ENCODE measurements at regions not wholly inside any gene's neighbourhood (a gene's known extent, or its start where the extent isn't known, plus 50 kb on each side); places are given as distances from the start of the nearest gene placed in this dataset.

DNA sequence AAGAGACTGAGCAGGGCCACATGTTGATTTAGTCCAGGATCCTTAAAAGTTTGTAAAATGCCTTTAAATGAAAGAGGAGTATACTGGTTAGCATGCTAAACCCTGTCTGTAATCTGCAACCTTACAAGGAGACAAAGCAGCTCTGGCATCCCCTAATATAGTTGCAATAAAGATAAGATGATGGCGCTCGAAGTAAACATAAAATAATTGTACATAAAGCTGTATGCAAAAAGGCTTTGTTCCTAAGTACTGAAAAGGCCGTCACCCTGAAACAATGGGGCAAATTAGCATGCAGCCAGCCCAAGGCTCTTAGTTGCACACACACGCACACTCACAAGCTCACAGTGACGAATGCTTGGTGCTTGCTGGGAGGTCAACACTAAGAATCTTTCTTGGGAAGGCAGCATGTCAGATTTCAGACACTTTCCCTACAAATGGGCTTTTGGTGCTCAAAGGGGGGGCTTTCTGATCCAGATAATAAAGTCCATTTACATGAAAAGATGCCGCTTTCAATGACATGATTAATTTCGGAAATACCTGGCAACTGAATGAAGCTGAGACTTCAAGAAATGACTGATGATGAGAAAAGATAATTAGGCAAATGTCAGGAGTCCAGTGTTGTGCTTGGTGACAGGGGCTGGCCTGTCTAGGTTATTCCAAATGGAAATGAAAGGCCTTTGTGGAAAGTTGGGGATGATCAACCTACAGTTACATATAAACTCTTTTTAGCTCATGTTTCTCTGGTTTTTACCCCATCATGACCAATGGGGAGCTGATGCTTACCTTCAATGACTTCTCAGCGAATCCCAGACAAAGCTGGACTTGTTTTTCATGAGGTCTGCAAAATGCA, 370.3 kb downstream of the MEIS1 start:
- no peak for DNase-seq

DNA sequence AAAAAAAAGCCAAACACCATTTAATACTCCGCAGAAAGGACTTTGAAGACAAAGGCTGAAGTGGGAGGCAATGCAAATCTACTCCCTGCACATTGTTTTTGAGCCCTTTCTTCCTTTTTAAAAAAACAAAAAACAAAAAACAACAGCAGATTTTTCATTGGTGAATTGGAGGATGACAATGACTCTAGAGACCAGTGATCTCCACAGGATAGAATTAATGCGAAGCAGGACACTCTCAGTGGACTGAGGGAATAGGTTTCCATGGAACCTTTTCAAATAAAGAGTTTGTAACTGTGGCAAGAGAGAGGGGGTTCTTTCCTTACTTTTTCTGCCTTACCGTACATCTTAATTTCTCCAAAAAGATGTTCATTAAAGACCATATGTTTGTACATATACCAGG, 371.0 kb downstream of the MEIS1 start:
- DNase-seq, result no peak

DNA sequence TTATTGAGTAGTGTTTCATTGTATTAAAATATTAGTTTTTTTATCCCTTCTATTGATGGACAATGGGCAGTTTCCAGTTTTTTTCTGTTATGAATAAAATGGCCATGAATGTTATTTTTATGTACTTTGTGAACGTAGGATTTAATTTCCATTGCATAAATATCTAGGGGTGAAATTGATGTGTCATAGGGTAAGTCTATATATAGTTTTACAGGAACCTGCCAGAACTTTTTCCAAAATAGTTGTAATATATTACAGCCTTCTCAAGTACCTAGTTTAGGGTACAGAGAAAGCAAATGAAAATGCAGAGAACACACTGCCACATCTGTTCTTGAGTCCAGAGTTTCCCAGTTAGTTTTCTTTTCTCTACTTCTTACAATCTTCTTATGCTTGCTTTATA, 378.6 kb downstream of the MEIS1 start:
- no peak for DNase-seq

DNA sequence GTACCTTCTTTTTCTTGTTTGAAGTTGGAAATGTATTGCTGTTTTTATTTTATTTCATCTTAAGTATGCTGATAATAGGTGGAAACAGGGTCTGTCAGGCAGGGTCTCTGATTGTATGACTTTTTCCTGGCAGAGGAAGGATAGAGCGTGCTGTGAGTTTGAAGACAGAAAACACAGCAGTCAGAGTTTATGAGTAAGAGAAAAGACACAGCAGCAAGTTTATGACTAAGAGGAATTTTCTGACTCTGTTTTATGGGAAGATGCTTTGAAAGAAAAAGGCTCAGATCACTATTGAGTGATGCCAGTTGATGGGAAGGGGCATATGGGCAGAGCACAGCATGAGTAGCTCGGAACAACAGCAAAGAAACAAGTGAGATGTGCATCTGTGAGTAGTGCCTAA, 379.1 kb downstream of the MEIS1 start:
- DNase-seq, result no peak

DNA sequence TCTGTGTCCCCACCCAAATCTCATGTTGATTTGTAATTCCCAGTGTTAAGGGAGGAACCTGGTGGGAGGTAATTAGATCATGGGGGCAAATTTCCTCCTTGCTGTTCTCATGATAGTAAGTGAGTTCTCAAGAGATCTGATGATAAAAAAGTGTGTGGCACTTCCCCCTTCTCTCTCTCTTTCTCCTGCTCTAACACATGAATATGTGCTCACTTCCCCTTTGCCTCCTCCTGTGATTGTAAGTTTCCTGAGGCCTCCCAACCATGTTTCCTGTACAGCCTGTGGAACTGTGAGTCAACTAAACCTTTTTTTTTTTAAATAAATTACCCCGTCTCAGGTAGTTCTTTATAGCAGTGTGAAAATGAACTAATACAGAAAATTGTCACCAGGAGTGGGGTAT, 380.0 kb downstream of the MEIS1 start:
- DNase-seq, result no peak

DNA sequence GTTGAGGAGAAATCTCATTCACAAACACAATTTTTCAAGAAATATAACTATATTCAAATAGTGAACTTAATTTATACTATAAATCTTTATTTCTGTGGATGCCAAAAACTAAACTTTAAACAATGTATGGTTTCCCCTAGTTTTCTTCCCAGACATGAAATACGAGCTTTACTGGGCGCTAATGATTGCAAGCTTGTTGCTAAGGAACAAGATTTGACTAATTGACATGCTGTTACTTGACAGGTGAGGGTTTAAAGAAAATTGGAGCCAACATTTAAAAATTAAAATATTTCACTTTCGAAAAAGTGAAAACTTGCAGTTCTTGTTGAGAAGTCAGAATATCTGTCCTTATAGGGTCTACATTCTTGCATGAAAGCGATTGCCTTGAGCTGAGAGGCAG, 381.0 kb downstream of the MEIS1 start:
- DNase-seq, result no peak

DNA sequence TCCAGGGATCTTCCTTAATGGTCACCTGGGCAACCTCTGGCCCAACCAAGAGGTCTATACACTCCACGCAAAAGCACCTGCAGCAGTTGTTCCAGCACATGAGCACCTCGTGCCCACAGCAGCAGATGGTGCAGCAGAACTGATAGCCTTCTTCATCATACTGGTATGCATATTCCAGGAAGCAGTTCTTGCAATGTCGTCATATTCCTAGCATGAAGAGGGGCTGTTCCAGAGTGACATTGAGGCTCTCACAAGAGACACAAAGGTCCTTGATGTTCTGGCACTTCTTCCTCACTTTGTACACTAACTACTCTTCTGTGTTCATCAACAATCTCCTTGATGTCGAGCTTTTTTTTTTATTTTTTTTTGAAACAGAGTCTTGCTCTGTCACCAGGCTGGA, 386.2 kb downstream of the MEIS1 start:
- no peak for DNase-seq

DNA sequence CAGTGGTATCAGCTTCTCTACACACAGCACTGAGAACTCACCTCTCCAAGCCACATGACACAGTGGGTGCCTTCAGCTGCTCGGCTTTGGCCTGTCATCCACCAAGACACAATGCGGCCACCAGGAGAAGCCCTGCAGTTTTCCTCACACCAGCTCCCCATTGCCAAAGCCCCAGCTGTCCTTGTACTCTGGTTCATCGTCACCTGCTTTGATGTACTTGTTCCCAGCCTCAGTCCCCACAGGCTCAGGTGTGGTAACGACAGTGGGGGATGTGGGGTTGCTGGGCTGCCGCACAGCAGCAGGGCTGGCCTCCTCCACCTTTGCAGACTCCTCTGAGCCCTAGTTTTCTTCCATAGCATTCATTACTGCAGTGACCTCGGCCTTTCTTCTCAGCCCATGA, 387.3 kb downstream of the MEIS1 start:
- DNase-seq, result no peak

DNA sequence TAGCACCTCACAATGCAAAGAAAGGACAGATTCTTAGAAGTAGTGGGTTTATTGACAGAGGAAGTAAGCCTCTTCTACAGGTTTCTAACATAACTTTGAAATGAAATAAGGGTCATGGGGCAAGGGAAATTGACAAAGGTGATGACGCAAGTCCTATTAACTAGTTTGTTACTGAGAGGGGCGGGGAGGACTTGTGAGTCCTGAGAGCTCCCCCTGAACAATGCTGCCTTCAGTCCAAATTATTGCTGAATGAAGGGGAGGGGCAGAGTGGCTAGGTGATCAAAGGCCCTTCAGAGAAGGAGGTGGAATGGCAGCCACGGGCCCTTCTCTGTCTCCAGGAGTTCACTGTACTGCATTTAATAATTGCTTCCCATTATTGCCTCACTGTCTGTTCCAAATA, 390.0 kb downstream of the MEIS1 start:
- no peak for DNase-seq

DNA sequence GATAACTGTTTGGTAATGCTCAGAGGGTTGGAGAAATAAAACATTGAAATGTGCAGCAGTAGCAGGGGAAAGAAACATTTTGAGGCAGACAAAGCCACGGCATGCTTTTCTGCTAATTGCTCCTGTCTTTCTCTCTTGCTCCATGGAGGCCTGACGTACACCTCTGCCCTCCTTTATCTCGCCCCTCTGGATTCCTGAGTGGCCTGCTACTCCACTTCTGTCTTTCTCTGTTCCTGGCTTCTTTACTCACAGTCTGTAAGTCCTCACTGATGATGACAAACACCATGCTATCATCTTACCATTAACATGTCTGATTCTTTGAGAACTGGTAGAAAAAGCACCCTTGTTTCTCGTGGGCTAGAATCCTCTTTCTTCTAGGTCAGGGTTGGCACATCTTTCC, 392.9 kb downstream of the MEIS1 start:
- DNase-seq, result no peak

DNA sequence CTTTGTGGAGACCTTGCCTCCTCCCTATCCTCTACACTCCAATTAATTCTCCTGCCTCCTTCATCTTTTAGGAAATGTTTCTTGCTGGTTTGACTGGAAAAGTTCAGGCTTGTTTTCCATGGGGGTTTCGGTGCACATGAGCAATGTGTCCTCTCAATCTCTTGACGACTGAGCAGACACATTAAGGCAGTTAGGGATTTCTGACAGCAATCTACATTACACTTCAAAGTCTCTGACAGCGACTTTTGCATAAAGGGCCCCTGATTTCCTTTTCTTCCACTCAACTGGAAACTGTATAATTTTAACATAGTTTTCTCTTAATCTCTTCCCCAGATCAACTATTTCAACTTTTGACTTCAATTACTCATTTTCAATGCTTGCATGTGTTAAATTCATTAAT, 394.0 kb downstream of the MEIS1 start:
- DNase-seq, result no peak

DNA sequence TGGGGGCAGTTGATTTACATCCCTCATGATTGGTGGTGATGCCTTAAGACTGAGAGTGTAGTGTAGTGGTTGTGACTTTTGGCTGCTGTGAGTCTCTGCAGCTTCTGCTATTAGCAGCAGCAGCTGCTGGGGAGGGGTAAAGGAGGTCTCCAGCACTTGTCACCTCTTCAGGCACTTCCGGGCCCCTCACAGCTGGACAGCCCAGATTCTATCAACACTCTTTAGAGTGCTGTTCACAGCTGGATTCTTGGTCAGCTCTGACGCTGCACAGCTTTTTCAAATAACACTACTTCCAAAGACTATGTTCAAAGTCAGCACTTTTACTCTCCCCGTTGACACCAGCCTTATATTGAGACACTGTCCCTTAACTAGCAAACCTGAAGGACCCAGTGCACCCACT, 396.0 kb downstream of the MEIS1 start:
- no peak for DNase-seq

DNA sequence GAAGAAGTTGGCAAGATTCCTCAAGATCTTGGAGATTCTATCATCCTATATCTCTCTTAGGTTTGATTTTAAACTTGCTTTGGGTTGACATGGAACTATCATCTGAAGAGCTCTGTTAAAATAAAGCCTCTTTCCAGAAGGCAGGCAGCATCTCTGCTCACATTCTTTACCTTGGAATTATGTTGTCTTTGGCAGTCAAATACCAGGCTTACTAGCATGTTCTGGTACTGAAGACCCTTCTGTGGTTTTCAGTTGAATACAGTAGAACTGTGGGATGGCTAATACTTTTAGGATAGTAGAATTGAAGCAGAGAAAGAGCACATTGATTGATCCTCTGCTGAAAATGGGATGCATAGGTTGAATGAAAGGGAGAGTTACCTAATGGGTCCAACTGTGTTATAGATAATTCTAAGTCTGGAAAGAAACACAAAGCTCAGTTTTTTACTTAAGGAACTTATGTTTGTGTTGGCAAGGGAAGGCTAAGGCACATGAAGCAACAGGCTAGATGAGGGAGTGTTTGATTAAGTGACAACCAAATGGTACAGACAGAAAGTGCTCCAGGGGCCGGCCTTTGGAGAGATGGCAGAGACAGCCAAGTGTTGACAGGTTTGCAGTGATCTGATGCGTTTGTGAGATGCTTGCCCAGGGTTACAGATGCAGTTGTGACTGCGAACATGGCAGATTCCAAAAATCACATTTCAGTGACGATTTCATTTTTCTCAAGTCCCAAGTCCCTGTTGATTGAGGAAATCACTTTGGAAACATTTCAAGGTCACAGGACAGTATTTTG, 397.9 kb downstream of the MEIS1 start:
- DNase-seq, result no peak

DNA sequence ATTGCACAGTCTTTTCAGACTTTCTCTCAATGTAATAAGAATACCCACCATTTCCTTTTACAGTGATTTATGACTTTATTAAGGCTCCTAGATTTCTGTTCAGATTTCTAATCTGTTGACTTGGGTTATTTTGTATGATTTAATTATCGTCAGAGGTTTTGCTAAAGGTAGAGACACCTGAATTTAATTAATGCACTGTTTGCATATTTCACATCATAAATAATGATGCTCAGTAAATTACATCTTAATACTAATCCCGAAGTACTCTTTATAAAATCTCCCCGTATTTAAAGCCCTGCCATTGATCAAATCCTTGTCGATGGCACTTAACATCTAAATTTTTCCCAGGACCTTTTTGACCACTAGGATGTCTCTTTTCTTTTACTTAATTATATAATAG, 399.9 kb downstream of the MEIS1 start:
- no peak for DNase-seq

DNA sequence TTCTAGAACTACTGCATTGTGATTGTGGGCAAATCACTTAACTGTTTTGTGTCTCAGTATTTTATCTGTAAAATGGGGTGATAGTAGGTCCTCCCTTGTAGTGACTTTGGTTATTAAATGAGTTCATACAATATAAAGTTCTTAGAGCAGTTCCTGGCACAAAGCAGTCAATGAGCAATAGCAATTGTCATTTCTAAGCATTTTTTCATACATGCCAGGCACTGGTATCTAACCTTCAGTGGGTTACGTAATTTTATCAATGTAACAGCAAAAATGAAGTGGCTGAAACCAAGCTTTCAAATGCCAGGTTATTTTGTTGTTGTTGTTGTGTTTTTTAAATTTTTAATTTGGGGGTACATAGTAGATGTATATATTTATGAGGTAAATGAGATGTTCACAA, 401.9 kb downstream of the MEIS1 start:
- DNase-seq, result no peak

DNA sequence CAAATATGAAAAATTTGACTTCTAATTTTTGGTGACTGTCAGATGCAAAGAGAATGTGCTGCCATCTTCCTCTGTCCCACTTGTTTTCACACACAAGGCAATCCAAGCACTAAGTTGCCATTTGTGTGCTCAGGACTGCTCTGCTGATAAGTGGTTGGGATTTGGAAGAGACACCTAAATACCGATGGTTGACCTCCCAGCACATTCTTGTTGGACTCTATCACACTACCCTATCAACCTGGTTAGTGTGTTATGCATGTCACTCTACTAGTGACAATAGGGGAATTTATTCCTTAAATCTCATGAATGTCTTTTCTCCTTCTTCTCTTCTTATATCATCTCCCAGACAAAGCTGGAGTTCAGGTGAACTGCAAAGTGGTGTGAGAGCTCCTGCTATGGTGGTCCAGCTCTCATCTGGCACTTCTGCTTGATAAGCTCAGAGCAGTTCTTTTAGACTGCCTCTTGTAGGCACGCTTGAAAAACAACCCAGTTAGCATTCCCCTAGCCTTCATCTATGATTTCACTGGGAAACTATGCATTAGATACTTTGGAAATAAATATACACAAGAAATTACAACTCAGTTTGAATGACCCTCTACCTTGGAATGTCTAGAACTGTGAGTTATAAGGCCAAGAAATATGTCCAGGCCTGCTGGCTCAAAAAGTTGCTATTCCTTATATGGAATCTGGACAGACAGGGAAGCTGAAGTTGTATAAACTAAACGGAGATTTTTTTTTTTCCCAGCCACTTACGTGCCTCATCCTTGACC, 404.8 kb downstream of the MEIS1 start:
- DNase-seq, result no peak

DNA sequence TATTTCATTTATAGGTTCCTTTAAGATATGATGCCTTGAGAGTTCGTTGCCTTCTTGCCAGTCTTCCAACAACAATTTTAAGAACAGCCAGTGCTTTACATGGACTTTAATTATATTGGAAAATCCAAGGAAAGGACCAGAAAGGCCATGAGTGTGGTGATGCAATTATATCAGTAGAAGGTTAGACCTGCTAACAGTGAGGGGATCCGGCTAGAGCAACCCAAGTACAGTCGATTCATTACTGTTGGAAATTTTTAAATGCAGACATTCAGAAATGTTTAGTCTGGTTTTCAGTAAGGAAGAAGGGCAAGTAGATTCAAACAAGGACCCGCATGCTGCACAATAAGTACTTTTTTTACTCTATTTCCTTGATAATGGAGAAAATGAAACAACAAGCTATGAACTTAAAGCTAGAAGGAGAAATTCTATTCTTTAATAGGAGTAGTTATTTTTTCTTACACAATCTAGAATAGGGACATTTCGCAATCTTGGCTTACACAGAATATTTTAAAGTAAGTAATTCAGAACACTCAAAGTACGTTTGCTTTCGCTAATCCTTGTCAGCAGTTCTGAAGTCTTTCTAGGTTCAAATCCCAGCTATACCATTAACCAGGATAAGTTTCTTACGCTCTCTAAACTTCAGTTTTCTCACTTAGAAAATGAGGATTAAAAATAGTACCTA, 405.5 kb downstream of the MEIS1 start:
- DNase-seq, result no peak

DNA sequence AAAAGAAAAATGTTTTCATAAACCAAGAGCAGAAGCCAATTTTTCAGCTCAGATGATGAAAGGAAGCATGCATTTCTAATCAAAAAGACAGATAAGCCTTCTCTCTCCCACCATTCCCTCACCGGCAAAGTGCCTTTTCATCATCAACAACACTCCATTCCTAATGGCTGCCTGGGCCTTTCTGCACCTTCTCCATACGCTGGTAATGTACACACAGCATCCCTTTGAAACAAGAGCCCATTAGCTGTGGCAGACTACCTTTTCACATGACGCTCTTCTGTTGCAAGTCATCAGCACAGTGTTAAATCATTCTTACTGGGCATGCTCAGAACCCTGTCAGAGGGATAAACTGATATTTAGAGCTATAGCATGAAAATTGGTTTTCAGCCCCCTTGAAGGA, 408.9 kb downstream of the MEIS1 start:
- no peak for DNase-seq

DNA sequence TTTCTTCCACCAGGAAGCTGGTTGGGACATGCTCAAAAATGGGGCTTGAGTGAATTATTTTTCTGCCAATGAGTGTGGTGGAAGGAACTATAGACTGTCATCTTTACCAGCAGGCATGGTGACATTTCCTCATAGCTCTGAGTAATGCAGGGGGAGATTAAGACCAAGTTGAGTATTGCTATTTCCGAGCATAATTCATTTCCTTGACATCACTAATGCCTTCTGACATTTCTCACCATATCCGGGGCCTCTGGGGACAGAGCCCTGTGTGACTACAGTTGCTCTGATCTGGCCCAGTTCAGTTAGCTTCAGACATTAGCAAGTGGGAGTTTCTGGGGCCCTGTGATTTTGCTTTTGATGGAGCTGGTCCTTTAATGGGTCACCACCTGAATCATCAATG, 410.4 kb downstream of the MEIS1 start:
- DNase-seq, result no peak

DNA sequence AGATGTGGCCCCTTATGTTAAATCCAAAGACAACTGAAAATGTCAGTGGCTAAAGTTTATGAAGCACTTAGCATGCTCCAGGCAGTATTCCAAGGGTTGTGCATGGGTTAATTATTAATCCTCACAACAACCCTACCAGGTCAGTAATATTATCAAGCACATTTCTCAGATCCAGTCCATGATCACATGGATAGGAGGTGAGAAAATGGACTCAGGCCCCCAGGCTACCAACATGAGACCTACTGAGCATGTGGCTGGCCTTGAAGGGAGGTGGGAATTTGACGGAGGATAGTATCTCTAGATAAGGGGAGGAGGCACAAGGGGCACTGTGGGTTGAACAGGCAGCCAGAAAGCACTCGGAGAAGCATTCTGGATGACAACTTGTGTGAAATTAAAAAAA, 412.0 kb downstream of the MEIS1 start:
- DNase-seq, result no peak

DNA sequence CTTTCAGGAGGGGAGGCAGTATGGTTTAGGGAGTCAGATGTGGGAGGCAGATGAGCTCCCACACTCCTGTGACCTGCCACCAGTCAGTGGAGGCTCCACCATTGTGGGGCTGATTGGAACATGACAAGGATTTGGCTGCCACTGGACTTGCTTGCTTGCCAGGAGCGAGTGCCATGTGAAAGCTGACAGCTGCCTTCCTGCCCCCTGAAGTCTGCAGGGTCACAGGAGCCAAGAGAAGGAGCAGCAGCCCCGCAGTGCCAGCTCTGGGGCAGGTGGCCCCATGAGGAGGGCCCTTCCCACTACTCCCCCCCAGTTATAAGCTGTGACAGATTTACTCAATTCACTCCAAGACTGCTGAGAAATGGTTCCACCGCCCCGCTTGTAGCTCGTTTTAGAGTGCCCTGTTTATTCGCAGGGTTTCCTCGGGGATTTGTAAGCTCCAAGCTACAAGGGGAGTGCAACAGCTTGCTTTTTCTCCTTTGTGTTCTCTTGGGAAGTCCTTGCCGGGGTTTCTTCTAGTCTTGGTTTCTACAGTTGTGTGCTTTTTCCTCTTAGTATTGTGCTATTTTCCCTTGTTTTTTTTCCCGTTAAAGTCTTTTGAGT, 414.3 kb downstream of the MEIS1 start:
- no peak for DNase-seq

DNA sequence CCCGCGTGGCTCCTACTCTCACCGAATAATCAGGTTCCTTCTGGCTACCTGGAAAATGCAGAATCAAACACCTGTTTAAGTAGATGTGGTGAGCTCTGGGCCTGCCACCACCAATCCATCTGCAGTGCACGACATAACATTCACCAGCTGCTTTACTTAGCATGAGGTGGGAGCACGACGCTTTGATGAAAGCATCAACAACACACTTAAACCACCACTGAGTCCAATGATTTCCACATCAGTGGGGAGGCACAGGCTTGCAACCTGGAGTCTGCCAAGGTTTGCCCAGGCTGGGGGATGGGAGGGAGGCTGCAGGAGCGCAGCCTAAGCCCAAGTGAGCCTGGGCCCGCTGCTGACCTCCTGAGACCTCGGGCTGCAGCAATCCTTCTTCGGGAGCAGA, 415.5 kb downstream of the MEIS1 start:
- no peak for DNase-seq

DNA sequence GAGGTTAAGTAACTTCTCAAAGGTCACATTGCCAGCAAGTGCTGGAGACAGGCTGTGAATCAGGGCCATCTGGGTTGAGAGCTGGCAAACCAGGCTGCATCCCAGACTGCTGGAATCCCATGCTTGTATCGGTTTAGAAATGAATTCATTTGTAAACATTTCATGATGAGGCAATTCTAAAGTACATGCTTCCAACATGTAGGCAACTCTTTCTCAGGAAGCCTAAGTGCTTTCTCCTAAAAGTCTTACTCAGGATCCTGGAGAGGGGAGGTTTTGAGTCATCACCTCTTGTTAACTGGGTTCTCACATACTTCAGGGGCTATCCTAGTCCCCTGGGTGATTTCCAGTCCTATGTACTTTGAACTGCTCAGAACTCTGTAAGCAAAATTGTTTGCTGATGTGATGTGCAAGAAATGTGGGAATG, 416.5 kb downstream of the MEIS1 start:
- DNase-seq, result no peak

Data from right forelimb (tissue), 1 donor.